ENCODE measurements at regions not wholly inside any gene's neighbourhood (a gene's known extent, or its start where the extent isn't known, plus 50 kb on each side); places are given as distances from the start of the nearest gene placed in this dataset.
"Not testable (repeated sequence)": the region's sequence is repeated elsewhere in the genome, so short reads cannot be mapped to it uniquely, and the experiment has no call there.

- H3K4me3 ChIP-seq (ENCODE audit: low read depth, low read length): no peak overlapping the region
- DNase-seq (ENCODE audit: low read depth): peak; percentile 8
- TF ChIP-seq MYC (IDR thresholded peaks at IDR 0.05; ENCODE audit: low read depth, low read length) (no peak), CTCF (IDR thresholded peaks at IDR 0.05; ENCODE audit: low read depth, low read length) (no peak), POLR2A (IDR thresholded peaks at IDR 0.05; ENCODE audit: extremely low read depth, insufficient read length) (no peak), MAX (IDR thresholded peaks at IDR 0.05; ENCODE audit: low read depth, low read length) (no peak)
Observed at GRCh38 chr9:88874391-88874790, 116.9 kb upstream of the S1PR3 start.

DNA sequence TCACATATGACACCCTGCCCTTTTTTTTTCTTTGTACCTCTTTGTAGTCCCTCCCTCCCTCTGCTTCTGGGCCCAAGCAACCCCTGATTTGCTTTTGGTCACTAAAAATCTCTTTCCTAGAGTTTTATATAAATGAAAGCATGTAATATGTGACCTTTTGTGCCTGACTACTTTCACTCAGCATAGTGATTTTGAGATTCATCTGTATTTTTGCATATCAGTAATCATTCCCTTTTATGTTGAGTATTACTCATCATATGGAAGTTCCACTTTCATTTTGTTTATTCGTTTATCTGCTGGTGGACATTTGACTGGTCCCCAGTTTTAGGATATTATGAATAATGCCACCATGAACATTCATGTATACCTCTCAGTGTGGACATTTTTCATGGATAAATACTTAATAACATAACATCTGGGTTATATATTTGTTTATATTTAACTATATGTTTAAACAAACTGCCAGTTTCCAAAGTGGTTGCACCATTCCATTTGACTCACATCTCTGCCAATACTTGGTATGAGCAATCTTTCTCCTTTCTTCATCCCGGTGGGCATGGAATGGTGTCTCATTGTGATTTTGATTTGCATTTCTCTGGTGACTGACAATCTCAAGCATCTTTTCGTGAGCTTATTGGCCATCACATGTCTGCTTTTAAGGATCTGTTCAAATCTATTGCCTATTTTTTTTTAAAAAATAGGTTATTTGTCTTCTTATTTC, 115.7 kb upstream of the S1PR3 start:
- H3K4me3 ChIP-seq (ENCODE audit: low read depth, low read length): no peak overlapping the region
- DNase-seq (ENCODE audit: low read depth): no peak
- no peak for TF ChIP-seq CTCF (IDR thresholded peaks at IDR 0.05; ENCODE audit: low read depth, low read length)
- TF ChIP-seq POLR2A (IDR thresholded peaks at IDR 0.05; ENCODE audit: extremely low read depth, insufficient read length): no peak
- no peak for TF ChIP-seq MAX (IDR thresholded peaks at IDR 0.05; ENCODE audit: low read depth, low read length)
- TF ChIP-seq MYC (IDR thresholded peaks at IDR 0.05; ENCODE audit: low read depth, low read length): no peak

DNA sequence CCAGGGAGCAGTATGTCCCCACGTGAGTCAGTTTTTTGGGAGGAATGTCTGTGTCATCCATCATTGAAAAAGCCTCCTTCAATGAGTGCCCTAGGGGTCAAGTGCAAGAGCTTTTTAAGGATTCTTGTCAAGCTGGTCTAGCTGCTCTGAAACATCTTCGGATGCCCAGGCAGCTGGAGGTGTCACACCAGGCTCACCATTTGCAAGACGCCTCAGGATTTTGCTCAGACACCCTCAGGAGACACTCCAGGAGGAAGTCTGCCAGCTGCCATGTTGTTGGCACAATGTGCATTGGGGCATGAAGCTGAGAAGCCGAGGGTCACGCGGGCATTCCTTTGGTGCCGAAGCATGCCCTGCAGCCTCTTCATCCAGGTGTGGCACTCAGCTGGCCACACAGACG, 111.1 kb upstream of the S1PR3 start:
- no peak for TF ChIP-seq POLR2A (IDR thresholded peaks at IDR 0.05; ENCODE audit: extremely low read depth, insufficient read length)
- no peak for TF ChIP-seq MYC (IDR thresholded peaks at IDR 0.05; ENCODE audit: low read depth, low read length)
- TF ChIP-seq MAX (IDR thresholded peaks at IDR 0.05; ENCODE audit: low read depth, low read length): no peak
- no peak for TF ChIP-seq CTCF (IDR thresholded peaks at IDR 0.05; ENCODE audit: low read depth, low read length)
- H3K4me3 ChIP-seq (ENCODE audit: low read depth, low read length): no peak overlapping the region
- DNase-seq (ENCODE audit: low read depth): no peak

DNA sequence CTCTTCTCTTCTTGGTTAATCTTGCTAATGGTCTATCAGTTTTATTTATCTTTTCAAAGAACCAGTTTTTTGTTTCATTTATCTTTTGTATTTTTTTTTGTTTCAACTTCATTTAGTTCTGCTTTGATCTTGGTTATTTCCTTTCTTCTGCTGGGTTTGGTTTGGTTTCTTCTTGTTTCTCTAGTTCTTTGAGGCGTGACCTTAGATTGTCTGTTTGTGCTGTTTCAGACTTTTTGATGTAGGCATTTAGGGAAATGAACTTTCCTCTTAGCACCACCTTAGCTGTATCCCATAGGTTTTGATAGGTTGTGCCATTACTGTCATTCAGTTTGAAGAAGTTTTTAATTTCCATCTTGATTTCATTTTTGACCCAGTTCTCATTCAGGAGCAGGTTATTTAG, 107.0 kb upstream of the S1PR3 start:
- not testable (repeated sequence) for DNase-seq (ENCODE audit: low read depth)

DNA sequence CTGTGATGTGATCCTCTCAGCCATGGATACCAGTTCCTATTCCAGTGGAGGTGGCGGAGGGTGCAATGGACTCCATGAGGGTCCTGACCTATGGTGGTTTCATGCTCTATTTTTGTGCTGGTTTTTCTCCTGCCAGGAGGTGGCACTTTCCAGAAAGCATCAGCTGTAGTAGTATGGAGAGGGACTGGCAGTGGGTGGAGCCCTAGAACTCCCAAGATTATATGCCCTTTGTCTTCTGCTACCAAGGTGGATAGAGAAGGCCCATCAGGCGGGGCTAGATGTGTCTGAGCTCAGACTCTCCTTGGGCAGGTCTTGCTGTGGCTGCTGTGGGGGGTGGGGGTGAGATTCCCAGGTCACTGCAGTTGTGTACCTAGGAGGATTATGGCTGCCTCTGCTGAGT, 104.5 kb upstream of the S1PR3 start:
- H3K4me3 ChIP-seq (ENCODE audit: low read depth, low read length); DNase-seq (ENCODE audit: low read depth): not testable (repeated sequence)

More for the DNA sequence above, 107.0 kb upstream of the S1PR3 start:
- H3K4me3 ChIP-seq (ENCODE audit: low read depth, low read length): not testable (repeated sequence)

GRCh38 chr9:88889386-88889785, 101.9 kb upstream of the S1PR3 start:
- H3K4me3 ChIP-seq (ENCODE audit: low read depth, low read length): no peak overlapping the region
- TF ChIP-seq CTCF (IDR thresholded peaks at IDR 0.05; ENCODE audit: low read depth, low read length): no peak
- no peak for TF ChIP-seq MAX (IDR thresholded peaks at IDR 0.05; ENCODE audit: low read depth, low read length)
- no peak for TF ChIP-seq POLR2A (IDR thresholded peaks at IDR 0.05; ENCODE audit: extremely low read depth, insufficient read length)
- no peak for TF ChIP-seq MYC (IDR thresholded peaks at IDR 0.05; ENCODE audit: low read depth, low read length)
- DNase-seq (ENCODE audit: low read depth): no peak

DNA sequence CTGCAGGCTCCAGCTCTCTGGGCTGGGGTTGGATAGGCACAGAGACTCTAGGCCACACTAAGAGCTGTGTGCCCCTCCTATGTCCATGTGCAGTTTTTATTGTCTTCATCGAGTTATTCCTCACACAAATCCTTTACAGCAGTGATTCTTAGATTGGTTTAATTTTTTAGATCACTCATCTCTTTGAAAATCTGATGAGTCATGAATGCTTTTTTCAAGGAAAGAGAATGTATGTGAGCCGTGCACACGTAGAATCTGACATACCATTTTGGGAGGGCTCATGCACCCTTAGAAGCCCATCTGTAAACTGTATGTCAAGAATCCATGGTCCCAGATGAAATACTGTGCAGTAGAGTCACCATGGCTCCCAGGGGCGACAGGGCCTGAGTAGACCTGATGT, 100.7 kb upstream of the S1PR3 start:
- no peak for DNase-seq (ENCODE audit: low read depth)
- no peak overlapping the region for H3K4me3 ChIP-seq (ENCODE audit: low read depth, low read length)
- no peak for TF ChIP-seq MYC (IDR thresholded peaks at IDR 0.05; ENCODE audit: low read depth, low read length)
- TF ChIP-seq CTCF (IDR thresholded peaks at IDR 0.05; ENCODE audit: low read depth, low read length): no peak
- no peak for TF ChIP-seq POLR2A (IDR thresholded peaks at IDR 0.05; ENCODE audit: extremely low read depth, insufficient read length)
- TF ChIP-seq MAX (IDR thresholded peaks at IDR 0.05; ENCODE audit: low read depth, low read length): no peak

Data from NB4 (cell line).